ENCODE measurements at regions not wholly inside any gene's neighbourhood (a gene's known extent, or its start where the extent isn't known, plus 50 kb on each side); places are given as distances from the start of the nearest gene placed in this dataset.

- WGBS (ENCODE audit: low lambda C conversion rate): 22% methylated on average over 6 of the region's 6 CpGs
- no peak overlapping the region for H3K9ac ChIP-seq
- no peaks in the 10 kb centered on the region for H3F3A ChIP-seq (replicated peaks; ENCODE audit: insufficient read depth)
Observed at GRCh38 chr18:31232775-31233424, 70.2 kb upstream of the DSC1 start.

More at GRCh38 chr18:31232775-31233424, 70.2 kb upstream of the DSC1 start:
- Histone ChIP-seq H3K4me1 (ENCODE audit: control insufficient read depth in 1 of 2, insufficient read depth in 2 of 2, low read depth in 1 of 2, low read length in 1 of 2) (no peaks in the 10 kb centered on the region), H3K27ac (ENCODE audit: low read depth in 2 of 2, low read length in 1 of 2) (no peak overlapping the region), H2AFZ (ENCODE audit: low read depth) (no peak overlapping the region), H3K27me3 (ENCODE audit: insufficient read depth) (no peaks in the 10 kb centered on the region; the same call in 1 of the 2 replicates), H3K9me2 (no peaks in the 10 kb centered on the region), H3K79me2 (ENCODE audit: insufficient read depth) (no peaks in the 10 kb centered on the region), H3K4me3 (ENCODE audit: low read depth in 2 of 2, low read length in 1 of 2) (no peak overlapping the region), H3K4me2 (no peak overlapping the region), H3K36me3 (replicated peaks in 1 of 2; ENCODE audit: control insufficient read depth in 1 of 2, insufficient read depth in 2 of 2, low read length in 1 of 2) (no peaks in the 10 kb centered on the region), H4K20me1 (ENCODE audit: insufficient read depth) (no peaks in the 10 kb centered on the region), H3K9me3 (no peaks in the 10 kb centered on the region)
- CTCF ChIA-PET: no interaction called here
- POLR2A ChIA-PET: no interaction called here
- DNase-seq: no peak
- no peak for TF ChIP-seq ELF1 (IDR thresholded peaks at IDR 0.05)
- no peak for TF ChIP-seq MXI1 (IDR thresholded peaks at IDR 0.05; ENCODE audit: low read depth, low read length)
- no peak for TF ChIP-seq MAX (IDR thresholded peaks at IDR 0.05; ENCODE audit: low read depth)
- no peak for TF ChIP-seq GABPA (IDR thresholded peaks at IDR 0.05; ENCODE audit: low read depth)
- TF ChIP-seq USF2 (IDR thresholded peaks at IDR 0.05; ENCODE audit: borderline replicate concordance, low read depth, low read length): no peak
- no peak for TF ChIP-seq RAD21 (IDR thresholded peaks at IDR 0.05; ENCODE audit: low read length)
- TF ChIP-seq TCF12 (IDR thresholded peaks at IDR 0.05): no peak
- TF ChIP-seq EP300 (IDR thresholded peaks at IDR 0.05; ENCODE audit: borderline replicate concordance in 1 of 2, low read depth in 1 of 2, low read length in 1 of 2): no peak
- no peak for TF ChIP-seq SMC3 (IDR thresholded peaks at IDR 0.05; ENCODE audit: low read depth, low read length)
- TF ChIP-seq RCOR1 (IDR thresholded peaks at IDR 0.05; ENCODE audit: low read length): no peak
- no peak for TF ChIP-seq TAF1 (IDR thresholded peaks at IDR 0.05; ENCODE audit: borderline replicate concordance, low read depth, low read length)
- TF ChIP-seq RFX5 (IDR thresholded peaks at IDR 0.05; ENCODE audit: low read length): no peak
- no peak for TF ChIP-seq USF1 (IDR thresholded peaks at IDR 0.05; ENCODE audit: borderline replicate concordance, low read depth)
- no peak for TF ChIP-seq YY1 (IDR thresholded peaks at IDR 0.05; ENCODE audit: low read depth)
- no peak for TF ChIP-seq NFIC (IDR thresholded peaks at IDR 0.05; ENCODE audit: borderline replicate concordance)
- TF ChIP-seq GATA2 (CRISPR knock-in tag; IDR thresholded peaks at IDR 0.05): no peak
- TF ChIP-seq PBX3 (IDR thresholded peaks at IDR 0.05): no peak
- TF ChIP-seq CTCF (IDR thresholded peaks at IDR 0.05): no peak
